Urothelium cell line (cell line): ENCODE measurements at regions not wholly inside any gene's neighbourhood (a gene's known extent, or its start where the extent isn't known, plus 50 kb on each side); places are given as distances from the start of the nearest gene placed in this dataset.
A peak's percentile ranks its signal among the peaks of the same experiment; 100 is the strongest.

Experiments used
- DNase-seq: peaks from one replicate; pipeline ENCODE4 v3.0.0; 2011; ENCODE audit warnings: low spot score, mixed read lengths
- FAIRE-seq: peaks from 2 replicates; lab custom pipeline; 2011; peaks lifted over from hg19 to GRCh38; lab: Jason Lieb, UNC

GRCh38 chr16:85460252-85461021, 152.7 kb upstream of the GSE1 start:
- FAIRE-seq, result no peak
- DNase-seq, result no peak

DNA sequence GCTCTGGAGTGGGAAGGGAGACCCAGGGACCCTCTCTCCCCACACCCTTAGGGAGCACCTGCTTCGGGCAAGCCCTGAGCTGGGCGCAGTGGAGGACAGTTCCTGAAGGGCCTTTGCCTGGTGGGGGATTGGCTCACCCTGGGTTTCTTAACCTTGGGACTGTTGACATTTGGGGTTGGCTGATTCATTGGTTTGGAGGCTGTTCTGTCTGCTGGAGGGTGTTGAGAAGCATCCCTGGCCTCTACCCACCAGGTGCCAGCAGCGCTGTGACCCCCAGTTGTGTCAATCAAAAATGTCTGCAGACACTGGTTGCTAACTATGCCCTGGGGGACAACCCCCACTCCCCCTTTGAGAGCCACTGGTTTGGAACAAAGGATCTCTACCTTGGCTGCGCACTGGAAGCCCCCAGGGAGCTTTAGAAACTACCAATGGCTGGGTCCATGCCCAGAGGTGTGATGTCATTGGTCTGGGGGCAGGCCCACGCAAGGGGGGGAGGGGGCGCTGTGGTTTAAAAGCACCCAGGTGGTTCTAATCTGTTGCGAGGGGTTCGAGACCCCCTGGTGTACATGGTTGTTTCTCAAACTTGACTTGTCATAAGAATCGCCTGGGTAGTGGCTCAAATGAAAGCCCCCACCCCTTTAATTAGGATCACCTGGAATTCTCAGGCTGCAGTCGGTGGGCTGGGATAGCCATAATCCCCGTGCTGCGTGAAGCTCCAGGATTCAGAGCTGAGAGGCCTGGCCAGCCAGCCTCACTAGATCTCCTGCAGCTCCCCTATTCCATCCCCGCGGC, 151.9 kb upstream of the GSE1 start:
- FAIRE-seq (no peak), DNase-seq (no peak)

DNA sequence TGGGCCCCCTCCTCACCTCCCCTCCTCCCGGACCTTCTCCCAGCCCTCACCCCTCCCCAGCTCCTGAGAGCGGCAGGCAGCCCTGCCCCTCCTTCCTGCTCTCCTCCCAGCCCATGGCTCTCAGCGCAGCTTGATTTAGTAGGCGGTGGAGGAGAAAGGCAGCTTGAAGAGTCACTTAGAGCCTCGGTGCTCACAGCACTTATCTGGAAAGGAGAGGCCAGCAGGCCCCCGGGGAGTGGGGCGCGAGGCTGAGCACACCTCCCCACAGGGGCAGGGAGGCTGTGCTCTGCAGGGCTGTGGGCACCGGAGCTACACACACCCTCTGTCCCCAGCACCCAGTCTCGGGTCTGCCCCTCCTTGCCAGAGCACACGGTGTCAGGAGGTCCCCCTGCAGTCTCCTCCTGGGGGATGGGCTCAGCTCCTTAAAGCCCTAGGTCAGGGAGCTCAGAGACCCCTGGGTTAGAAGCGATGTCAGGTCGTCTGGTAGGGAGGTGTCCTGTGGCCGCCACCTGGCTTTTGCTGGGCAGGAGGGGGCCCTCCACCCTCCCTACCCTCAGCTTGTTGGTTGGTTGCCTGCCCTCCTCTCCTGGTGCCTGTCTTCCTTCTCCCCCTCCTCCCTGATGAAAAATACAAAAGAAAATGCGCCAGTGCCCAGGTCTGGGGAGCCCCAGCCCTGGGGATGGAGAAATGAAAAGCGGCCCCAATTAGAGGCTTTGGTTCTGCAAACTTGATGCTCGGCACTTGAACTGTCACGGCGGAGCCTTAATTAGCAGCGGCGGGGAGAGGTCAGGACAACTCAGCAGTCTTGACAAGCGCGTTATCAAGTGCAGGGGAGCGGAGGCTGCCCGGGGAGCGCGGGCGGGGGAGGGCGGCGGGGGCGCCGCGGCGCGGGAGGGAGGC, 151.1 kb upstream of the GSE1 start:
- no peak for FAIRE-seq
- peak; percentile 30 for DNase-seq

GRCh38 chr16:85462714-85463611, 150.2 kb upstream of the GSE1 start:
- no peak for FAIRE-seq

GRCh38 chr16:85463672-85464382, 149.3 kb upstream of the GSE1 start:
- no peak for DNase-seq
- no peak for FAIRE-seq

More at GRCh38 chr16:85462714-85463611, 150.2 kb upstream of the GSE1 start:
- no peak for DNase-seq

DNA sequence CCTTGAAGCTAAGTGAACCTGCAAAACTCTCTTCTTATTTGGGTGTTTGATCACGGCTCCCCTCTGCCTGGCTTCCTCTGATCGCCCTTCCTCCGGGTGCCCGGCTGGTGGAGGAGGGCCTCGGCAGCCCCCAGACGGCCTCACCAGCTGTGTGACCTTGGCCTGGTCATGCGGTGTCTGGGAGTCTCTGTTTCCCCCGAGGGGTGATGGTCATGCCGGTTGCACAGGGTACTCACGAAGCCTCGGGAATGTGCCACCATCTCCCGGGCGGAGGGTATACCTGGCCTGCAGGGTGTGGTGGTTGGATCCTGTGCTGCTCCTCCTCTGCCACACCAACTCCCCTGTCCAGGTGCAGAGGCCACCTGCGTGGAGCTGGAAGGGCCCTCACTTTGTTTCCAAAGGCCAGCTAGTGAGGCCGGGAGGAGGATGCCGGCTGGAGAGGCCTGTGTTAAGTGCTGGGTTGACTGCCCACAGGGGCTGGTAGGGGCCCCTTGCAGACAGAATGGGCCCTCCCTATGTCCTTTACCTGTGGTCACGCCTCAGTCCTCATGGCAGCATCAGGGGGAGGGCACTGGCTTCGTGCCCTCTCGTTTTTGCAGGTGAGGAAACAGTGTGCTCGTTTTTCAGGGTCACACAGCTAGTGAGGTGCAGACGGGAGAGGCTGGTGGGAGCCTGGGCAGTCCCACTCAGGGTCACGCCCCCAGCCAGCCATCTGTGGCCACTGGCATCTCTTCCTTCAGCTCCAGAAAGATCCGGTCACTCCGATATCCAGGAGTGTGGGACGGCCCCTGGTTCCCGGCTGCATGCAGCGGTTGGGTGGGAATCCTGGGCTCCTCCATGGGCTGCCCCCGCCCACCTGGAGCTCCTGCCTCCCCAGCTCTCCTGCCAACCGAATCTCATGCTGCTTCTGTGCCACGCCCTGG, 148.5 kb upstream of the GSE1 start:
- FAIRE-seq, result no peak
- no peak for DNase-seq

GRCh38 chr16:85465328-85466303, 147.5 kb upstream of the GSE1 start:
- DNase-seq (peak; percentile 31), FAIRE-seq (no peak)

- DNase-seq (no peak), FAIRE-seq (no peak)
Measured at GRCh38 chr16:85466304-85466700, 146.8 kb upstream of the GSE1 start.

GRCh38 chr16:85466989-85467388, 146.1 kb upstream of the GSE1 start:
- DNase-seq (no peak), FAIRE-seq (no peak)

DNA sequence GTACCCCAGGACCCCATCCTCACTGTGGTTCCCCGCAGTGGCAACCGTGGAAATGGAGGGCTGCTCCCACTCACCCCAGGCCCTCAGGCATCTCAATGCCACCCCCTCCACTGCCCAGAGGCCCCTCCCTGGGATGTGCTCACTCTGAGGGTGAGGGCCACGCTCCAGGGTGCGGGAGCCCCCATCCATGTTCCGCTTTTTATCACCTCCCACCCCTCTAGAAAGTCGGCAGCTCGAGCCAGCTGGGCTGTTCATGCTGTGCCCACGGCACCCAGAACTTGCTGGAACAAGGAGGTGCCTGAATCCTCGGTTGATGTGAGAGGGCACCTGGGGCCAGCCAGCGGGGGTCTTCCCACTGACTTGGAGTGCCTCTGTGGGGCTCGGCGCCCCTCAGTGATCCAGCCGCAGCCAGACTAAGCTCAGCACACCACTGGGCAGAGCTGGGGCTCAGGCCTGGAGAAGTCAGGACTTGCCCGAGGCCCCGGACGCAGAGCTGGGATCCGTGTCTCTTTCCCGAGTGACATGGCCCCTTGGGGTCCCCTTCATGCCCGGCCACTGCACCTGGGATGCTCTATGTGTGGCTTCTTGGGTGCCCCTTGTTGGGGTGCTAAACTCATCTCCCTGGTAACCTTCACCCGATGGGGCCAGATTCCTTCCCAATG, 143.1 kb upstream of the GSE1 start:
- FAIRE-seq (no peak), DNase-seq (no peak)

DNA sequence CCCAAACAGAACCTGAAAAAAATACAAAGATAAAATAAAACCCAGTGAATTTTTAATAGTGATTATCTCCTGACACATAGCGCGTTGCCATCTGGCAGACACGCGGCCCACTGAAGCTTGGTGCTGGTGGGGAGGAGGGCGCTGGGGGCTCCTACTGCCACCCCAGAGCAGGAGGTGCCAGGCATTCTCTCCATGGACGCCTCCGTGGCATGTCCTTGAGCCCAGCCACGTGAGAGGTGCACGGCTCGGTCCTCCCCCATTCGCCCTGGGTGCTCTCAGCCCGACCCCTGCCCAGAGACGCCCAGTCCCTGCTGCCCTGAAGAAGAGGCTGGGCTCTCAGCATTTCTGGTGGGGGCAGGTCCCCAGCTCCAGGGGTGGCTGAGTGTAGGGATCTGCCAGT, 142.2 kb upstream of the GSE1 start:
- no peak for FAIRE-seq

DNA sequence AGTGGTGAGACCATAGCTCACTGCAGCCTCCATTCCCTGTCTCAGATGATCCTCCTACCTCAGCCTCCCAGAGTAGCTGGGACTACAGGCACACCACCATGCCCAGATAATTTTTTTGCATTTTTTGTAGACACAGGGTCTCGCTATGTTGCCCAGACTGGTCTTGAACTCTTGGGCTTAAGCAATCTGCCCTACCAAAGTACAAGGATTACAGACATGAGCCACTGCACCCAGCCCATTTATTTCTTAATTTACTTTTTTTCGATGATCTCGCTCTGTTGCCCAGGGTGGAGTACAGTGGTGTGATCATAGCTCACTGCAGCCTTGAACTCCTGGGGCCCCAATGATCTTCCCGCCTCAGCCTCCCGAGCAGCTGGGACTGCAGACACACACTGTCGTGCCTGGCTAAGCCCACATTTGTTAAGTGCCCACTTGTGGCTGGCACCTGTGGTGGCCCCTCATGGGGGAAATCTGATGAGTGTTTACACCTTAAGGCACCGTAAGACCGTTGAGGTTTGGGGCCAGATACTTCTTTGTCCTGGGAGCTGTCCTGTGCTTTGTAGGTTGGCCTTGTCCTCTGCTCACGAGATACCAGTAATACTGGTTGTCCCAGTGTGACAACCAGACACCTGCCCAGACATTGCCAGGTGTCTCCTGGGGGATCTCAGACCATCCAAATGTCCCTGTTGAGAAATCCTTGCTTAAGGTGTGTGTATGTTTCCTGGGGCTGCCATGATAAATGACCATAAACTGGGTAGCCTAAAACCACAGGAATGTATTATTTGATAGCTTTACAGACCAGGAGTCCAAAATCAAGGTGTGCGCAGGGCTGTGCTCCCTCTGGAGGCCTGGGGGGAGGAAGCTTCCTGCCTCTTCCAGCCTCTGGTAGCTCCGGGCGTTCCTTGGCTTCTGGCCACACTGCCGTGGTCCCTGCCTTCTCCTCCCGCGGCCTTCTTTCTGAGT, 141.4 kb upstream of the GSE1 start:
- DNase-seq (peak; percentile 56), FAIRE-seq (no peak)

More for the DNA sequence above, 142.2 kb upstream of the GSE1 start:
- DNase-seq, result no peak

GRCh38 chr16:85472514-85472913, 140.6 kb upstream of the GSE1 start:
- DNase-seq (no peak), FAIRE-seq (no peak)

- DNase-seq (no peak), FAIRE-seq (no peak)
Measured at GRCh38 chr16:85473323-85473722, 139.8 kb upstream of the GSE1 start.

DNA sequence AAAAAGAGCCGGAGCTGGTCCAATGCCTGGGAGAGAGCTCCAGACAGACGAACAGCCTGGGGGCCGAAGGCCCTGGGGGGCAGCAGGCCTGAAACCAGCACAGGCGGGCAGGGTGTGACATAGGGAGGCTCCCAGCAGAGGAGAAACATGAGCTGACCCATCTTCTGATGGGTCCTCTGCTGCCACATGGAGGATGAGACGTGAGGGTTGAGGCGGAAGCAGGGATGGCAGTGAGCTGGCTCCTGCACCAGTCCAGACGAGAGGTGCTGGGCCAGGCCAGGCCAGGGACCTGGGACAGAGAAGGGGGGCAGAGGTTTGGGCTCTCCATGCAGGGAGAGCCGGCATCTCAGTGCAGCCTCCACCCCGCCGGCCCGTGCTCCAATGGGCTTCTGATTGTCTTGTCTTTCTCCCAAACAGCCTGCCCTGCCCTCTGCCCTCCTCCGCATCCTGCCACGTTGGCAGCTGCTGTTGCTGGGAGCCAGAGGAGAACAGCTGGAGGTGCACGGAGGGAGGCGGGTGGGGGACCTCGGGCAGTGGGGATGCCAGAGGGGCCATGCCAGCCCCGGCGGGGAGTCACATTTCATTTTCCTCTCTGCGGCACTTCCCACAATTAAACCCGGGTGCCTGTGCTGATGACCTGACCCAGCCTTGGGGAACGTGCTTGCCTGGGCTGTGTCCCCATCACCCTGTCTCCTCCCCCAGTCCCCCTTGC, 139.1 kb upstream of the GSE1 start:
- DNase-seq (no peak), FAIRE-seq (no peak)
